ENCODE measurements at regions not wholly inside any gene's neighbourhood (a gene's known extent, or its start where the extent isn't known, plus 50 kb on each side); places are given as distances from the start of the nearest gene placed in this dataset.

DNA sequence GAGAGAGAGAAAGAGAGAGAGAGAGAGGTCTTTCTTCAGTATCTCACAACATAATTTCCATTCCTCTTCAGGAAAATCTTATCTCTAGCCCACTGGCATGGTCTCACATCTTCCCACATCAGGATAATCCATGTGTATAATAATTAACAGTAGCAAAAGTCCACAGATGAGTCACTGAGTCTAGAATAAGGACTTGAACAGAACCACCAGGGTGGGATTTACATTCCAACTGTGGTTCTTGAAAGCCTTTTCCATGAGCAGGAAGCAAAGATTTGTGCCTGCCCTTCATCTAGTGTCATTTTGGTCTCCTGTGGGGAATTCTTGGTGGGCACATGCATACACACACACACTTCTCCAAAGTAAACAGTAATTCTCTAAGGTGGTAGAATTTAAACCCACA, 107.1 kb upstream of the TCF4 start:
- TF ChIP-seq, protein P1, sequence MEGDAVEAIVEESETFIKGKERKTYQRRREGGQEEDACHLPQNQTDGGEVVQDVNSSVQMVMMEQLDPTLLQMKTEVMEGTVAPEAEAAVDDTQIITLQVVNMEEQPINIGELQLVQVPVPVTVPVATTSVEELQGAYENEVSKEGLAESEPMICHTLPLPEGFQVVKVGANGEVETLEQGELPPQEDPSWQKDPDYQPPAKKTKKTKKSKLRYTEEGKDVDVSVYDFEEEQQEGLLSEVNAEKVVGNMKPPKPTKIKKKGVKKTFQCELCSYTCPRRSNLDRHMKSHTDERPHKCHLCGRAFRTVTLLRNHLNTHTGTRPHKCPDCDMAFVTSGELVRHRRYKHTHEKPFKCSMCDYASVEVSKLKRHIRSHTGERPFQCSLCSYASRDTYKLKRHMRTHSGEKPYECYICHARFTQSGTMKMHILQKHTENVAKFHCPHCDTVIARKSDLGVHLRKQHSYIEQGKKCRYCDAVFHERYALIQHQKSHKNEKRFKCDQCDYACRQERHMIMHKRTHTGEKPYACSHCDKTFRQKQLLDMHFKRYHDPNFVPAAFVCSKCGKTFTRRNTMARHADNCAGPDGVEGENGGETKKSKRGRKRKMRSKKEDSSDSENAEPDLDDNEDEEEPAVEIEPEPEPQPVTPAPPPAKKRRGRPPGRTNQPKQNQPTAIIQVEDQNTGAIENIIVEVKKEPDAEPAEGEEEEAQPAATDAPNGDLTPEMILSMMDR (IDR thresholded peaks at IDR 0.05) = no peak
- no peak for TF ChIP-seq POLR2A (IDR thresholded peaks at IDR 0.05)
- TF ChIP-seq EP300 (IDR thresholded peaks at IDR 0.05) = no peak

All from ovary (tissue), 3 donors.